ENCODE measurements at regions not wholly inside any gene's neighbourhood (a gene's known extent, or its start where the extent isn't known, plus 50 kb on each side); places are given as distances from the start of the nearest gene placed in this dataset.

- TF ChIP-seq CTCF (IDR thresholded peaks at IDR 0.05; ENCODE audit: insufficient read depth, low read length, missing control alignments): no peak
- POLR2A ChIA-PET: no interaction called here
These were observed 299.7 kb downstream of the CWC27 start for GRCh38 chr5:65068410-65068809.

GRCh38 chr5:65070026-65070425 lies 301.3 kb downstream of the CWC27 start:
- ChIA-PET POLR2A (no interaction called here), CTCF (no interaction called here)
- no peak for TF ChIP-seq CTCF (IDR thresholded peaks at IDR 0.05; ENCODE audit: insufficient read depth, low read length, missing control alignments)
- no peak overlapping the region for H3K4me3 ChIP-seq (ENCODE audit: low read depth, low read length)
- DNase-seq (ENCODE audit: low read depth, low spot score): no peak

More at GRCh38 chr5:65068410-65068809, 299.7 kb downstream of the CWC27 start:
- CTCF ChIA-PET: interaction anchor here (0.6 to 1.7 kb wide), 4 partner anchors 9 to 415 kb away, joined by 3 to 4 read pairs (median 3); no protein-coding TSS in a partner anchor
- H3K4me3 ChIP-seq (ENCODE audit: low read depth, low read length): no peak overlapping the region
- no peak for DNase-seq (ENCODE audit: low read depth, low spot score)

GRCh38 chr5:65072850-65073249 lies 304.1 kb downstream of the CWC27 start:
- ChIA-PET CTCF (interaction anchor here (1.2 to 2.2 kb wide), 2 partner anchors 8 to 129 kb away, joined by 3 to 11 read pairs; no protein-coding TSS in a partner anchor), POLR2A (interaction anchor here (0.9 to 1.3 kb wide), 3 partner anchors 10 to 408 kb away, joined by 3 to 4 read pairs (median 3); no protein-coding TSS in a partner anchor)
- DNase-seq (ENCODE audit: low read depth, low spot score): no peak
- H3K4me3 ChIP-seq (ENCODE audit: low read depth, low read length): no peak overlapping the region
- no peak for TF ChIP-seq CTCF (IDR thresholded peaks at IDR 0.05; ENCODE audit: insufficient read depth, low read length, missing control alignments)

GRCh38 chr5:65073250-65073661 lies 304.5 kb downstream of the CWC27 start:
- POLR2A ChIA-PET: interaction anchor here (0.9 to 1.3 kb wide), 3 partner anchors 10 to 407 kb away, joined by 3 to 4 read pairs (median 3); no protein-coding TSS in a partner anchor
- H3K4me3 ChIP-seq (ENCODE audit: low read depth, low read length): no peak overlapping the region
- TF ChIP-seq CTCF (IDR thresholded peaks at IDR 0.05; ENCODE audit: insufficient read depth, low read length, missing control alignments): no peak
- CTCF ChIA-PET: interaction anchor here (1.2 to 2.2 kb wide), 2 partner anchors 8 to 129 kb away, joined by 3 to 11 read pairs; no protein-coding TSS in a partner anchor
- peak; percentile 56 for DNase-seq (ENCODE audit: low read depth, low spot score)

- no peak overlapping the region for H3K4me3 ChIP-seq (ENCODE audit: low read depth, low read length)
- no peak for TF ChIP-seq CTCF (IDR thresholded peaks at IDR 0.05; ENCODE audit: insufficient read depth, low read length, missing control alignments)
- DNase-seq (ENCODE audit: low read depth, low spot score): no peak
- POLR2A ChIA-PET: interaction anchor here (0.6 kb wide), 1 partner anchor 228 kb away, joined by 3 read pairs; no protein-coding TSS in a partner anchor
- CTCF ChIA-PET: interaction anchor here (0.8 to 1.9 kb wide), 4 partner anchors 9 to 408 kb away, joined by 4 to 8 read pairs (median 6); no protein-coding TSS in a partner anchor
These were observed 307.0 kb downstream of the CWC27 start for GRCh38 chr5:65075623-65076250.

- DNase-seq (ENCODE audit: low read depth, low spot score): peak; percentile 21
- no peak for TF ChIP-seq CTCF (IDR thresholded peaks at IDR 0.05; ENCODE audit: insufficient read depth, low read length, missing control alignments)
- ChIA-PET POLR2A (interaction anchor here (0.6 kb wide), 1 partner anchor 228 kb away, joined by 3 read pairs; no protein-coding TSS in a partner anchor), CTCF (interaction anchor here (0.8 to 1.9 kb wide), 4 partner anchors 9 to 407 kb away, joined by 4 to 8 read pairs (median 6); no protein-coding TSS in a partner anchor)
- no peak overlapping the region for H3K4me3 ChIP-seq (ENCODE audit: low read depth, low read length)
These were observed 307.6 kb downstream of the CWC27 start for GRCh38 chr5:65076251-65076869.

Data from AG04449 (cell line).